ENCODE measurements at regions not wholly inside any gene's neighbourhood (a gene's known extent, or its start where the extent isn't known, plus 50 kb on each side); places are given as distances from the start of the nearest gene placed in this dataset.

DNA sequence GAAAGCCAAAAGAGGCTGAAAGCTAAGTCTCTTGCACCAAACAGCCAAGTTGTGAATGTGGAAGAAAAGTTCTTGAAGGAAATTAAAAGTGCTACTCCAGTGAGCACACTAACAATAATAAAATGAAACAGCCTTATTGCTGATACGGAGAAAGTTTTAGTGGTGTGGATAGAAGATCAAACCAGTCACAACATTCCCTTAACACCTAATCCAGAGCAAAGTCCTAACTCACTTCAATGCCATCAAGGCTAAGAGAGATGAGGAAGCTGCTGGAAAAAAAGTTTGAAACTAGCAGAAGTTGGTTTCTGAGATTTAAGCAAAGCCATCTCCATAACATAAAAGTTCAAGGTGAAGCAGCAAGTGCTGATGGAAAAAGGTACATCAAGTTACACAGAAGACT lies 288.8 kb upstream of the RARB start:
- H3K36me3 Mint-ChIP-seq (ENCODE audit: low read depth): no peaks in the 10 kb centered on the region
- peaks cover 9% of the 10 kb centered on the region; the same call in 1 of the 2 replicates for H3K9me3 Mint-ChIP-seq
- no peaks in the 10 kb centered on the region for H3K27me3 Mint-ChIP-seq (ENCODE audit: insufficient read depth)
- DNase-seq: no peak
- H3K4me3 Mint-ChIP-seq: no peak overlapping the region
- H3K27ac Mint-ChIP-seq: no peak overlapping the region
- TF ChIP-seq, protein P1, sequence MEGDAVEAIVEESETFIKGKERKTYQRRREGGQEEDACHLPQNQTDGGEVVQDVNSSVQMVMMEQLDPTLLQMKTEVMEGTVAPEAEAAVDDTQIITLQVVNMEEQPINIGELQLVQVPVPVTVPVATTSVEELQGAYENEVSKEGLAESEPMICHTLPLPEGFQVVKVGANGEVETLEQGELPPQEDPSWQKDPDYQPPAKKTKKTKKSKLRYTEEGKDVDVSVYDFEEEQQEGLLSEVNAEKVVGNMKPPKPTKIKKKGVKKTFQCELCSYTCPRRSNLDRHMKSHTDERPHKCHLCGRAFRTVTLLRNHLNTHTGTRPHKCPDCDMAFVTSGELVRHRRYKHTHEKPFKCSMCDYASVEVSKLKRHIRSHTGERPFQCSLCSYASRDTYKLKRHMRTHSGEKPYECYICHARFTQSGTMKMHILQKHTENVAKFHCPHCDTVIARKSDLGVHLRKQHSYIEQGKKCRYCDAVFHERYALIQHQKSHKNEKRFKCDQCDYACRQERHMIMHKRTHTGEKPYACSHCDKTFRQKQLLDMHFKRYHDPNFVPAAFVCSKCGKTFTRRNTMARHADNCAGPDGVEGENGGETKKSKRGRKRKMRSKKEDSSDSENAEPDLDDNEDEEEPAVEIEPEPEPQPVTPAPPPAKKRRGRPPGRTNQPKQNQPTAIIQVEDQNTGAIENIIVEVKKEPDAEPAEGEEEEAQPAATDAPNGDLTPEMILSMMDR (IDR thresholded peaks at IDR 0.05): no peak
- H3K4me1 Mint-ChIP-seq (ENCODE audit: low read depth): no peaks in the 10 kb centered on the region

DNA sequence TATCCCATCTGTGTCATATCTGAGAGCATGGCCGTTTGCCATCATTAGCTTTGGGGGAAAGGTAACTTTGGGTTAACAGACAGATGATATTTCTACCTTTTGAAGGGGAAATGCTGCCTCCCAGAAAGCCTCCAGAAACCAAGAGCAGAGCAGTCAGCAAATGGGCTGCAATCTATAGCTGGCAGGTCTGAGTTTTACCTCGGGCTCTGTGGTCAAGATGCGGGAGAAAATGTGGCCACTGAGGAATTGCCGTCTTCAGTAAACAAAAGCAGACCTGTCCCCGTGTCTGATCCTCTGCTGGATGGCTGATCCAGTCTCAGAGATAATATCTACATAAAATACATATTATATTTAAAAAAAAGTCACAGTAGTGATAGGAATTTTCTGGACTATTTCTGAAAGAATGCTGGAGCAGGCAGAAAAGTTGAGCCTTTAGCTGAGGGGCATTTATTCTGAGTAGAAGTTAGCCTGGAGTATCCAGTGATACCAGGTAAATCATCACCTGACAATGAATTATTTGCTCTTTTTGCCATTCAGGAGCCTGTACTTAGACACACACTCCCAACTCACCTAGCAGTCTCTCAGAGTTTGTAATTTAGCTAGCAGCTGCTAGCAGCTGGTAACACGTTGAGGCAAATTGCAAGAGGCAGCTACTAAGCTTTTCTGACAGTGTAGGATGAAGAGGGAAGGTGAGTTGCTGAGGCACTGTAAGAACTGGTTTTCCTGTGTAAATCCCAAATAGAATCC lies 285.3 kb upstream of the RARB start:
- H3K36me3 Mint-ChIP-seq (ENCODE audit: low read depth): no peaks in the 10 kb centered on the region
- H3K27me3 Mint-ChIP-seq (ENCODE audit: insufficient read depth): no peaks in the 10 kb centered on the region
- TF ChIP-seq, protein P1 (IDR thresholded peaks at IDR 0.05): no peak

DNA sequence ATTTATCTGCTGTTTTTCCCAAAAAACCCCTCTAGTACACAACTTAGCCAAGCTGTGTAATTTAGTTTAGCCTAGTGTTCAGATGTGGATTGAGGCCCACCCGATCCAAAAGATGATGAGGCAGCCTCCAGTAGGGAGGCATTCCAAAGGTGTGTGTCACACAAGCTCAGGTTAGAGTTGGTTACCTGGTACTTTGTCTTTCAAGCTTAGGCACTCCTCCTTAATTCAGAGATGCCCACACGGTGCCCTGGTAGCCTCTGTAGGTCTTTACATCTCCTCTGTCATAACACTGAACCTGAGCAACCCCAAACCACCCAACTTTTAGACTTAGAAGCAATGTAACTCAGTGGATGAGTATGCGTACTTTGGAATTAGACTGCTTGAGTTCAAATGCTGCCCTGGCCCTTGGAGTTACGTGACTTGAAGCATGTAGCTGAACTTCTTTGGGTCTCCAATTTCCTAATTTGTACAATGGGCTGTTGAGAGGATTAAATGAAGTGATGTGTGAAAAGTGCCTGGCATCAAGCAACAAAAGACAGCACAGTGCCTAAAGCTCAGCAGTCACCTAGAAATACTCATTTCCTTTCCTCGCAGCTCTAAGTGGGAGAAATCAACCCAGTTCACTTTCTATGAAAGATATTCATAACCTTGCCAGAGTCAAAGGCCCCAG lies 284.6 kb upstream of the RARB start:
- Mint-ChIP-seq H3K9me3 (peaks cover 4% of the 10 kb centered on the region; the same call in 1 of the 2 replicates), H3K27ac (no peak overlapping the region), H3K4me1 (ENCODE audit: low read depth) (no peaks in the 10 kb centered on the region), H3K4me3 (no peak overlapping the region), H3K36me3 (ENCODE audit: low read depth) (no peaks in the 10 kb centered on the region), H3K27me3 (ENCODE audit: insufficient read depth) (no peaks in the 10 kb centered on the region)
- TF ChIP-seq, protein P1 (IDR thresholded peaks at IDR 0.05): no peak
- DNase-seq: no peak

More for the DNA sequence above, 285.3 kb upstream of the RARB start:
- no peak for DNase-seq
- H3K4me1 Mint-ChIP-seq (ENCODE audit: low read depth): no peaks in the 10 kb centered on the region
- H3K4me3 Mint-ChIP-seq: no peak overlapping the region
- H3K27ac Mint-ChIP-seq: no peak overlapping the region
- H3K9me3 Mint-ChIP-seq: peaks cover 4% of the 10 kb centered on the region; the same call in 1 of the 2 replicates

DNA sequence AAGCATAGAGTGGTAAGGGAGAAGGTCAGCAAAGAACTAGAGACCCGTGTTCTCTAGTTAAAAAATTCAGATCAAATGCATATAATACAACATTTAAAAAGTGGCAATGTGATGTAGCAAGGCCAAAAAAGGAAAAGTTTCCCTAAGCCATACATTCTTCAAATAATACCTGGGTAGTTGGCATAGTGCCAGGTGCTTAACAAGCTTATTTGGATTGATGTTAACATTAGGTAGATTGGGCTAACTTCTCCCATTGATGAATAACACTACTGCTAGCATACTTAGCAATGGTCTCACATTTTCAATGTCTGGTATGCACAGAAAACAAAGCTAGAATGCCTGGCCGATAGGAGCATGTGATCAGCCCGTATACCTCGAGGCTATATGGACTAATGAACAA lies 283.6 kb upstream of the RARB start:
- DNase-seq: no peak
- H3K4me3 Mint-ChIP-seq: no peak overlapping the region
- no peaks in the 10 kb centered on the region for H3K27me3 Mint-ChIP-seq (ENCODE audit: insufficient read depth)
- peaks cover 10% of the 10 kb centered on the region; the same call in 1 of the 2 replicates for H3K9me3 Mint-ChIP-seq
- TF ChIP-seq, protein P1 (IDR thresholded peaks at IDR 0.05): no peak
- no peaks in the 10 kb centered on the region for H3K36me3 Mint-ChIP-seq (ENCODE audit: low read depth)
- H3K4me1 Mint-ChIP-seq (ENCODE audit: low read depth): no peaks in the 10 kb centered on the region
- no peak overlapping the region for H3K27ac Mint-ChIP-seq

DNA sequence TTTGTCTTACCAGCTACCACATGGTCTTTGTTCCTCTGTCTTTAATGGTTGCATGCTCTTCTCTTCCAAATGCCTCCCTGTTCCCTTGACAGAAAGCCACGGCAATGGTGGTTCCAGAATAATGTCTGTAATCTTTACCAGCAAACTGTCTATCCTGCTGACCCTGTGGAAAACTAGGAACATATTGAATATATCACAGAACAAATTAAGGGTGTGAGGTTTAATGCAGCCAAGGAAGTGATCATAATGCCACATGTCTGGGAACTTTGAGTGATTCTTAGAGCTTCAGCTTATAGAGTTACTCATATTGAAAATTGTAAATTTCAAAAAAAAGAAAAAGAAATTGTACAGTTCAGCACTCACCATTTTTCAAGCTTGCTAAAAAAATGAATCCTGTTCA lies 282.9 kb upstream of the RARB start:
- Mint-ChIP-seq H3K4me3 (no peak overlapping the region), H3K27ac (no peak overlapping the region), H3K36me3 (ENCODE audit: low read depth) (no peaks in the 10 kb centered on the region), H3K4me1 (ENCODE audit: low read depth) (no peaks in the 10 kb centered on the region), H3K9me3 (peaks cover 13% of the 10 kb centered on the region; the same call in 1 of the 2 replicates), H3K27me3 (ENCODE audit: insufficient read depth) (no peaks in the 10 kb centered on the region)
- TF ChIP-seq, protein P1 (IDR thresholded peaks at IDR 0.05): no peak
- no peak for DNase-seq

Data from HFFc6 (cell line).